Activated CD4-positive, alpha-beta T cell treated with anti-CD3 and anti-CD28 coated beads, Interleukin-2, amount 50 U/mL, for 4 hours (primary cell): ENCODE measurements at regions not wholly inside any gene's neighbourhood (a gene's known extent, or its start where the extent isn't known, plus 50 kb on each side); places are given as distances from the start of the nearest gene placed in this dataset.
A peak's percentile ranks its signal among the peaks of the same experiment; 100 is the strongest.
"Not testable (repeated sequence)": the region's sequence is repeated elsewhere in the genome, so short reads cannot be mapped to it uniquely, and the experiment has no call there.

ENCODE experiments used
- DNase-seq, 2 experiments: peaks; one replicate each; pipeline ENCODE4 v3.0.0-alpha.2; 2020

DNA sequence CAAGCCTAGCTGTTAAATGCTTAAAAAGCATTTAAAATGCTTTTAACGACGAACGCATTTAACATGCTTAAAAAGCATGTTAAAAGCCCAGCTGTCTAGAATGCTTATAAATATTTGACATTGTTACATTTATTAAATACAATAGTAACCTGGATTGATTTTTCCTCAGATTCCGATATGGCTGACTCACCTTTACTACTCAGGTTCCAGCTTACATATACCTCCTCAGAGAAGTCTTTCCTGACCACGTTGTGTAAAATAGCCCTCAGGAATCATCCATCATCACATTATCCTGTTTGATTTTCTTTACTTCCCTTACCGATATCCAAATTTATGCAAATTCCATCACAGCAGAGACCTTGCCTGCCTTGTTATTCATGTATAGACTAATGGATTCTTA lies 51.4 kb downstream of the SLC41A2 start:
- no peak for DNase-seq

- not testable (repeated sequence) for DNase-seq
Observed at GRCh38 chr12:104905446-104905845, 52.6 kb downstream of the SLC41A2 start.

DNA sequence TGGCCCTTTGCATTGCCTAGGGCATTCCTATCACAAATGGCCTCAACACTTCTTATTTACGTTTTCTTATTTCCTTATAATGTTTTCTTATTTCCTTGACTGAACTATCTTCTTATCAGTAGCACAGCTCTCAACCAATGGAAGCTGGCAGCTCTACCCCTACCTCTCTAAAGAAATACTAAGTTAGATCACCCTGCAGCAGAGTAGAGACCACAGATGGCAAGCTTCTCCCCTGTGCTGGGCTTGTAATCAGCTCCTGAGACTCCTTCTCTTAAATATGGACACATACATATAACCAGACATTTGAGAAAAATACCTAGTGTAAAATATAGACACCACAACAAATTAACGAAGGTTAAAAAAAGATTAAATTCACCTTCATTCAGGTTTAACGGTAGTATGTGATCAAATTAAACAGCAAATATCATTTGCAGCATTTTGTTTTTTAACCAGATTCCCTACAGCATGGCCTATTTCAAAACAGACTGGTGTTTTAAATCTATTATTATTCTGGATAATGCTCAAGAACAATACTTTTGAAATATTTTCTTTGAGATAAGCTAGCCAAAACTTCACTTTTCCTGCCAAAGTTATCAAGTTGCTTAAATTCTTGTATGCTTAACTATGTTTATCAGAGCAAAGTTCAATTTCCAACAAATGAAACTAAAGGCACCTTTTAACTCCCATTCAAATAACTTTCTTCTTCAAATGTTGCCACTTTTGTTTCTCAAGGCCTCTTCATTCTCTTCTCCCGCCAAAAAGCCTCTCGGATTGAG lies 54.3 kb downstream of the SLC41A2 start:
- DNase-seq = no peak

- DNase-seq = no peak
Observed at GRCh38 chr12:104902125-104902524, 56.0 kb downstream of the SLC41A2 start.

- no peak for DNase-seq
Observed at GRCh38 chr12:104896710-104897109, 61.4 kb downstream of the SLC41A2 start.

DNA sequence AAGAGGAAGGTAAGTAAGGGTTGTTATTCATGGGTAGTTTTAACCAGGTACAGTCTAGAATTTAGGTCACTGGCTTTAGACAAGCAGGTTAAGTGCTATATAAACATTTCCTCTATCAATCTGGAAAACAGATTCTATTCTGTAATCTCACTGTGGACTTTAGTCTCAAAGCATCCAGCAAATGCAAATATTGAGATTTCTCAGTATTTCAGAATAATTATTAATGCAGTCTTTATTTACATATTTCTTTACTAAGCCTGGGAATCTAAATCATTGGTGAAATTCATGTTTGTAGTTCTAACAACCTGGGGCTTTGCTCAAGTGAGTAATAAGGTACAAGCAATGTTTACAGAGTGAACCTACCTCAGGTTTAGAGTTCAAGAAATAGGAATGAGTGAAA lies 61.9 kb downstream of the SLC41A2 start:
- DNase-seq = no peak

DNA sequence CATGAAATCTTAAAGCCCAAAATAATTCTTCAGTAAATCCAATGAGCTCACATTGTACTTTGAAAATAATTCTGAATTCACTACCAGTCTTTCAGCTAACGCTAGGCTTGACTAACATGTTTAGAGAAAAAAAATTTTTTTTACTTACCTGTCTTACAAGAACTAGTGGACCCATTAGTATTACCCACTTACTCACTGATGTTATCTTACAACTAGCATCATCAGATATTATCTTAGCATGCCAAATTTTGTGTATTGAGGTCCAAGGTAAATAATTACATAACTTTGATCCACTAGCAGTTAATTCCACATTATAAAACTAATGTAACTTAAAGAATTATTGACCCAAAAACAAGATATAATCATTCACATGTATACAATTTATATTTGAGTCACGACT lies 62.7 kb downstream of the SLC41A2 start:
- DNase-seq = no peak

GRCh38 chr12:104890476-104891096 lies 67.5 kb downstream of the SLC41A2 start:
- no peak for DNase-seq

DNA sequence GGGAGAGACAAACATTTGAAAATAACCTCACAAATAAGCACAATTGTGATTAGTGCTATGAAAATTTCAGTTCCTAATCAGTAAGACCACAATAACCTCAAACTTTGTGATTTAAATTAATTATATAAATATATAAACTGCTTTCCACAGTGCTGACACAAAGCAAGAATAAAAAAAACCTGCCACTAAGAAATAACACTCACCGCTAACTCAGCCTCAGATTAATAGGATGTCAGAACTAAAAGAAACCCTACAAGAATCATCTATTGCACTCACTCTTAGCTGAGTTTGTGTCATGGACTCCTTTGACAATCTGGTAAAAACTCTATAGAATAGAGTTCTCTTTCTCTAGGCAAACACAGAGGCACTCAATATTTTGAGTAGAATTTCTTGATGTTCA lies 68.4 kb downstream of the SLC41A2 start:
- DNase-seq = no peak

DNA sequence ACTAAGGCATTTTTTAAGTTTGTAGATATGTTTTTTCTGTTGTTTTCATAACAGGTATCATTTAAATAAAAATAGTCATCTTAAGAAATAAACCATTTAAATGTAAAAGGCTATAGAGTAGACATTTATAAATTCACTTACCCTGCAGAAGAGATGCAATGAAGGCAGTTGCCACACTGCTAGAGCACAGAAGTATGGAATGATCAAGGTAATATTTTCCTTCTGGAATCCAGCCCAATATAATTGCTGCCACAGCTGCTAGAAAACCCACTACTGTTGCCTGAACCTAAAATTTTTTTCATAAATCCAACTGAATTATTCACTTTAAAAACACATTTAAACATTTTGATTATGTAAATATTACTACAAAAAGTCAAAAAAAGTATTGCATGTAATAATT lies 69.2 kb downstream of the SLC41A2 start:
- DNase-seq = no peak

GRCh38 chr12:104888481-104888880 lies 69.6 kb downstream of the SLC41A2 start:
- DNase-seq = no peak

DNA sequence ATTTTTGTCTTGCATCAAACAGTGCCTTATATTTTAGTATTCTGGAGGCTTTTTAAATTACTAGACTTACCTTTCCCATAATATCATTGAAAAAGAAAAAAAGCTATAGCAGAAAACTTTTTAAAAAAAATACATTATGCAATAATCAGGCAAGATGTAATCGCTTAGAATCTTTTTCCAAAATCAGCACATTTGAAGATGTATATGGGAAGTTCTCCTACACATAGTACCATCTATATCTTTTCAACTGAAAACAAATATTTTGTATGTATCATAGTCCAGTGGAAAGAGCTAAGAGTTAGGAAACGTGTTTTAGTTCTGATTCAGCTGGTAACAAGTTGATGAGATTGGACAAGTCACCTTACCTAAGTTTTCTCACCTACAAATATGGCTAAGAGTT lies 70.6 kb downstream of the SLC41A2 start:
- no peak for DNase-seq

DNA sequence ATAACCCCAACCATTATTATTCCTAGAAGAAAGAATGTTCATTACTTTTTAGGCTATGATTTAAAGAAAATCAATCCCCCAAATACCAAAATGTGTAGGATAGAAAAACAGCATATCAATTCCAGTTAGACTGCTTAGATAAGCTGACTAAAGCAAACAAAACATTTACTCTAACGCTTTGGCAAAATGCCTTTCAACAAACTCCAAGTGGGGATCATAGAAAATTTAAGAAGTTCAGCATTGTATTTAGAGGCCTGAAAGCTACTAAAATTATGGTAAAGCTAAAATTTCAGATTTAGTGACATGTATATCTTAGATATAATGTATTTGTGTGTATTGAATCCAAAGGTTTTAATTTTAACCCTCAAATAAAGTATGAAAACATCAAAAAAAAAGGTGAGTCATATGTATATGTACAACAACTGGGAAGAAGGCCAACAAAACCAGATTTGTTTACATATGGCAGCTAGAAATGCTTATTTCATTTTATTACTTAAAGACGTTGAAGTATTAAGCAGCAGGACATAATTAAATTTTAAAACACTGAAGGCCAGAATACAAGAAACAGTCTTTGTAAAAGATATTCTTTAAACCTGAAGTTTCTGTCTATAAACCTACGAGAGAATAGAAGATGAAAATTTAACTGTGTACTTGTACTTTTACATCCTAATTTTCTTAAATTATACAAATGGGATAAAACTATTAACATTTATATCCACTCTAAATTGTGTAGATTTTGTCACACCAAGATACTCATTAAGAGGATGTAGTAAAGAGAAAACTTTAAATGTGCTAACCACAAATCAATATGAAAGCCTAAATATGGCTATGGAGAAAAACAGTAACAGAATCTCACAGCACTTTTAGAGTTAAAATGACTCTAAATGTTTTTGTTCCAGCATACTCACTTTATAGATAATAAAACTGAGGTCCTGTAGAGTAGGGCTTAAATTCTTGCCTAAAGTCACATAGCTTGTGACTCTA lies 71.4 kb downstream of the SLC41A2 start:
- no peak for DNase-seq

DNA sequence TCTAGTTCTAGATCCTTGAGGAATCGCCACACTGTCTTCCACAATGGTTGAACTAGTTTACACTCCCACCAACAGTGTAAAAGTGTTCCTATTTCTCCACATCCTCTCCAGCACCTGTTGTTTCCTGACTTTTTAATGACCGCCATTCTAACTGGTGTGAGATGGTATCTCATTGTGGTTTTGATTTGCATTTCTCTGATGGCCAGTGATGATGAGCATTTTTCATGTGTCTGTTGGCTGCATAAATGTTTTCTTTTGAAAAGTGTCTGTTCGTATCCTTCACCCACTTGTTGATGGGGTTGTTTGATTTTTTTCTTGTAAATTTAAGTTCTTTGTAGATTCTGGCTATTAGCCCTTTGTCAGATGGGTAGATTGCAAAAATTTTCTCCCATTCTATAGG lies 79.2 kb downstream of the SLC41A2 start:
- not testable (repeated sequence) for DNase-seq

DNA sequence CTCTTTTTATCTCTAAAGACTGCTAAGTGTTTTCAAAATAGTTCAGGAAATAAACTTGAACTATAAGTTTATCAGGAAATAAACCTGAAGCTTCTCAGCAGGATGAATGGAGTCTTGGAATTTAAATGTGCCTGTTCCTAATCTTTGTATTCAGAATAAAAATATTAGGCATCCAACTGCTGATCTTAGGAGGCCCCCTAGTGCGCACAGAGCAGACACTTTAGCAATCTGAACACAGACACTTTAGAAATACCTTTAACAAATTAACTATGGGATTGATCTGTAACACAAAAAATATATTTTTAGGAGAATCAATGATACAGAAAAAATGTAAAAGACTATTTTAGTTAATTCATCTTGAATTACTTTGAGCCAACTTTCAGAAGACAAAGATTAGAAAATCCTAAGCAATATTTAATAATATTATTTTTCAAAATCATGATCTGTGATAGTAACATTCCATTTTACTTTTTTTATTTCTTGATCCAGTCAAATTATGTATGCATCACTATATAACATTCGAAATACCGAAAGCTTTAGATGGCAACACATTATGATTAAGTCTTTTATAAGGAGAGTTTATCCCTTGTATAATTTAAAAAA lies 80.9 kb downstream of the SLC41A2 start:
- peak; percentile 25 to 29 for DNase-seq

- no peak for DNase-seq
Observed at GRCh38 chr12:104873374-104873773, 84.7 kb downstream of the SLC41A2 start.

GRCh38 chr12:104870797-104871196 lies 87.3 kb downstream of the SLC41A2 start:
- DNase-seq = no peak

GRCh38 chr12:104866291-104866690 lies 91.8 kb downstream of the SLC41A2 start:
- no peak for DNase-seq

DNA sequence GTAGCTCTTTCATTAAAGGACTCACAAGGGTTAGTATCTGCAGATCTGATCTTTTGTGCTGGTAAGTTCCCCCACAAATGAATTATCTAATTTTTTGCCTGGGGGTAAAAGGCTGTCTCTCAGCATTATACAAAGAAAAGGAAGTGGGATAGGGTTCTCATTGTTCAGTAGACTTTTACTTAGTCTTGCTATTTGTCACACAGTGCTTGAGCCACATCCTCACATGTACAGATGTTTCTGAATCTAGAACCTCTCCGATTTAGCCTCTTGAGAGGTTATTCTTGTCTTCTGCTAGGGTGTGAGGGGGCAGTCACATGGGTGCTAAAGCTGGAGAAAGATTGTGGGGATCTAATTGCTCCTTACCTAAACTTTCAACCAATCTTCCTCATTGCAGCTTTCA lies 93.0 kb downstream of the SLC41A2 start:
- no peak for DNase-seq

DNA sequence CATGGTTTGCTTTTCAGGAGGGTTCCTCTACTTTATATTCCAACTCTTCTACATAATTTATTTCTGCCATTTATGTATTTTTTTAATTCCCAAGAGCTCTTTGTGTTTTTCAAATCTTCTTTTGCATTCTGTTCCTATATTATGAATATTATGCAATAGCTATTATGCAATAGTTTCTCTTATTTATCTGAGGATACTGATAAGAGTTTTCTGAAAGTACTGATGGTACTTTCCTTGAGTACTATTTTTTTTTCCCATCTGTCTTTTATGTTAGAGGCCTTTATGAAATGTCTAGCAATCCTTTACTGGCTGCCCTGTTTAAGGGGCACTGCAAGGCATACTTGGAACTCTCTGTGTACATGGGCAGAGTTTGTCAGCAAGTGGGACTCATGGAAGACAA lies 93.4 kb downstream of the SLC41A2 start:
- DNase-seq = no peak

- DNase-seq = no peak
Observed at GRCh38 chr12:104863296-104863948, 94.7 kb downstream of the SLC41A2 start.
